ENCODE measurements at regions not wholly inside any gene's neighbourhood (a gene's known extent, or its start where the extent isn't known, plus 50 kb on each side); places are given as distances from the start of the nearest gene placed in this dataset.

DNA sequence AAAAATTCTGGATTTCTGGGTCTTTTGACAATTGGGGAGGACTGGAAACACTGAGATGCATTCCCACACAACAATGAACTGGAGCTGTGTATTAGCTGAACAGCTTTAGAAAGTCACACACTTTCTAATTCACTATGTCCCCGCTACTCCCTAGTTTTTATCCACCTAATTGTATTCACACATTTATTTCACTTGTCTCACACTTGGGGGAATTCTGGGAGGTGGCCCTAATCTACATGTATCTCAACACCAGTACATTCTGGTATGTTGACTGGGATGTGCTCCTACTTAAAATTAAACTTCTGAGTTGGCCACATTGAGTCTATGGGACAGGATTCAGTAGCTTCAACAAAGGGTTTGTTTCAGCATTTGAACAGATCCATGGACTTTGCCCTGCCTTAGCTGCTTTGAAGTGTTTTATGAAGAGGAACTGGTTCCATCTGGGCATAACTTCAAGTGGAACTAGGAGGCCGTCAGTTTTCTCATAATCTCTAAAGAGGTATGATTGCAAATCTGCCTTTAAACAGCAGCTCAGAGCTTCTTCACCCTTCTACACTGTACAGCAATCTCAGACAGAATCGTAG is 106.5 kb upstream of the CMC1 start:
- Histone ChIP-seq H3K36me3 (no peaks in the 10 kb centered on the region), H3K4me3 (no peak overlapping the region), H2AFZ (replicated peaks) (no peak overlapping the region), H3K9ac (no peak overlapping the region), H3K9me3 (ENCODE audit: low read depth) (no peaks in the 10 kb centered on the region), H3K27ac (no peak overlapping the region), H3K4me1 (peaks cover 3% of the 10 kb centered on the region), H4K20me1 (ENCODE audit: low read depth) (no peaks in the 10 kb centered on the region), H3K4me2 (no peak overlapping the region), H3K27me3 (no peaks in the 10 kb centered on the region), H3F3A (ENCODE audit: low read depth) (no peaks in the 10 kb centered on the region), H3K79me2 (ENCODE audit: low read depth) (no peaks in the 10 kb centered on the region)
- H3K4me1 Mint-ChIP-seq, result peaks cover 6% of the 10 kb centered on the region
- no peaks in the 10 kb centered on the region for H3K9me3 Mint-ChIP-seq
- H3K27me3 Mint-ChIP-seq (ENCODE audit: insufficient read depth, low read depth), result peaks cover 5% of the 10 kb centered on the region
- TF ChIP-seq EZH2 (IDR thresholded peaks at IDR 0.05), result no peak
- no peak for TF ChIP-seq EZH2phosphoT487 (IDR thresholded peaks at IDR 0.05)
- TF ChIP-seq, protein P1, sequence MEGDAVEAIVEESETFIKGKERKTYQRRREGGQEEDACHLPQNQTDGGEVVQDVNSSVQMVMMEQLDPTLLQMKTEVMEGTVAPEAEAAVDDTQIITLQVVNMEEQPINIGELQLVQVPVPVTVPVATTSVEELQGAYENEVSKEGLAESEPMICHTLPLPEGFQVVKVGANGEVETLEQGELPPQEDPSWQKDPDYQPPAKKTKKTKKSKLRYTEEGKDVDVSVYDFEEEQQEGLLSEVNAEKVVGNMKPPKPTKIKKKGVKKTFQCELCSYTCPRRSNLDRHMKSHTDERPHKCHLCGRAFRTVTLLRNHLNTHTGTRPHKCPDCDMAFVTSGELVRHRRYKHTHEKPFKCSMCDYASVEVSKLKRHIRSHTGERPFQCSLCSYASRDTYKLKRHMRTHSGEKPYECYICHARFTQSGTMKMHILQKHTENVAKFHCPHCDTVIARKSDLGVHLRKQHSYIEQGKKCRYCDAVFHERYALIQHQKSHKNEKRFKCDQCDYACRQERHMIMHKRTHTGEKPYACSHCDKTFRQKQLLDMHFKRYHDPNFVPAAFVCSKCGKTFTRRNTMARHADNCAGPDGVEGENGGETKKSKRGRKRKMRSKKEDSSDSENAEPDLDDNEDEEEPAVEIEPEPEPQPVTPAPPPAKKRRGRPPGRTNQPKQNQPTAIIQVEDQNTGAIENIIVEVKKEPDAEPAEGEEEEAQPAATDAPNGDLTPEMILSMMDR (IDR thresholded peaks at IDR 0.05), result no peak
- H3K4me3 Mint-ChIP-seq, result no peak overlapping the region
- no peak for DNase-seq (ENCODE audit: low spot score)
- no peak overlapping the region for H3K27ac Mint-ChIP-seq
- no peaks in the 10 kb centered on the region for H3K36me3 Mint-ChIP-seq

DNA sequence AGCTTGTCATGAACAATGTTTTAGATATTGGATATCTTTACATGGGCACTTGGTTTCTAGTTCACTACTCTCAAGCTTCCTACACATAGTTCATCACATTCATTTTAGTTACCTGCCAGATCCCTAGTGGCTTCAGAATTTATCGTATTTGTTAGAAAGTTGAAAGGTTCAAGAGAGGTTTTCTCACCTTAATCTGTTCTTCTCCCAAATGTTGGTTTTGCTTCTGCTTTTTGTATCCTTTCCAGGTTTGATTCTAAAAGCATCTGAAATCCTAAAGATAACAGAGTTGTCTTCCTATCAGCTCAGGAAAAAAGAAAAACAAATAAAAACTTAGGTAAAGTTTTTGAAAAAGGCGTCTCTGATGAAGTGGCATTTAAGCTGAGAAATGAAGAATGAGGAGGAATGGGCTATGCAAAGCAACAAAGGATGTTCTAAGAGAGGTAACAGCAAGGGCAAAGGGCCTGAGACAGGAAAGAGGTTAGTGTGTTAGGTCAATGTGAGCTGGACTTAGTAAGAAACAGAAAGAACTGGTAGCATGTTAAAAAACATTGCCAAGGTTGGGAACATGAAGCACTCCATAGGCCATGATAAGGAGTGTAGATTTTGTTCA is 104.7 kb upstream of the CMC1 start:
- peaks cover 5% of the 10 kb centered on the region for H3K27me3 Mint-ChIP-seq (ENCODE audit: insufficient read depth, low read depth)
- Histone ChIP-seq H3K4me2 (no peak overlapping the region), H3K4me1 (no peaks in the 10 kb centered on the region), H3K4me3 (no peak overlapping the region), H3K9me3 (ENCODE audit: low read depth) (no peaks in the 10 kb centered on the region), H3K27me3 (no peaks in the 10 kb centered on the region), H3K79me2 (ENCODE audit: low read depth) (no peaks in the 10 kb centered on the region), H3K36me3 (no peaks in the 10 kb centered on the region), H4K20me1 (ENCODE audit: low read depth) (no peaks in the 10 kb centered on the region), H3K9ac (no peak overlapping the region), H3F3A (ENCODE audit: low read depth) (no peaks in the 10 kb centered on the region), H2AFZ (replicated peaks) (no peak overlapping the region), H3K27ac (no peak overlapping the region)
- no peak for DNase-seq (ENCODE audit: low spot score)
- no peak overlapping the region for H3K27ac Mint-ChIP-seq
- H3K4me1 Mint-ChIP-seq, result peaks cover 6% of the 10 kb centered on the region
- no peaks in the 10 kb centered on the region for H3K36me3 Mint-ChIP-seq
- H3K9me3 Mint-ChIP-seq, result no peaks in the 10 kb centered on the region
- H3K4me3 Mint-ChIP-seq, result no peak overlapping the region
- TF ChIP-seq, protein P1 (IDR thresholded peaks at IDR 0.05), result no peak
- TF ChIP-seq EZH2 (IDR thresholded peaks at IDR 0.05) (no peak), EZH2phosphoT487 (IDR thresholded peaks at IDR 0.05) (no peak)

DNA sequence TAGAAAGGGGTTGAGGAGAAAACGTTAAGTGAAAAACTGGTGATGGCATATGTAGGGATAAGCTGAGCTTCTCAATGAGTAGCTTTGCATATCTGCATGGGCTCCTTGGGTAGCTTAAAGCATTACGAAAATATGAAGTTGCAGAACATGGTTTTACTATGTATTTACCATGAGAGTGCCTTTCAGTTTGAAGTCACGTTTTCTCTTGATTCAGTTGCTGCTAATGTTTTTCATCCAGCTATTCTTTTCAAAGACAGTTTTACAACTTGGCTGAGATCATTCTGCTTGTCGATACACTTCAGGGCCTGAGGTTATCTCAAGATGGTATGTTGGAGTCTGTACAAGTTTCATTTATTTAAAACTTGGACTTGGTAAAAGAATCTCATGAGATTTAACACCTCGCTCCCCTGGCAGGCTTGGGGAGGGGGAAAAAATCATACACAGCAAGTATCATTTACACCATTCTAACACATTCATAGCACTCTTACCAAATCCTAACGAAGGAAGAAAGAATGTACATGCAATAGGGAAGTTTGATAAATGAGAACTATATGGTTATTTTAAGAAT is 103.3 kb upstream of the CMC1 start:
- H3K9me3 Mint-ChIP-seq, result no peaks in the 10 kb centered on the region
- Histone ChIP-seq H2AFZ (replicated peaks) (no peak overlapping the region), H3K9me3 (ENCODE audit: low read depth) (no peaks in the 10 kb centered on the region), H3K9ac (no peak overlapping the region), H3F3A (ENCODE audit: low read depth) (no peaks in the 10 kb centered on the region), H4K20me1 (ENCODE audit: low read depth) (no peaks in the 10 kb centered on the region), H3K36me3 (no peaks in the 10 kb centered on the region), H3K4me1 (no peaks in the 10 kb centered on the region), H3K27ac (no peak overlapping the region), H3K27me3 (no peaks in the 10 kb centered on the region), H3K4me2 (no peak overlapping the region), H3K79me2 (ENCODE audit: low read depth) (no peaks in the 10 kb centered on the region), H3K4me3 (no peak overlapping the region)
- H3K27me3 Mint-ChIP-seq (ENCODE audit: insufficient read depth, low read depth), result peaks cover 5% of the 10 kb centered on the region
- no peak for TF ChIP-seq EZH2phosphoT487 (IDR thresholded peaks at IDR 0.05)
- TF ChIP-seq EZH2 (IDR thresholded peaks at IDR 0.05), result no peak
- TF ChIP-seq, protein P1 (IDR thresholded peaks at IDR 0.05), result no peak
- DNase-seq (ENCODE audit: low spot score), result no peak
- peaks cover 2% of the 10 kb centered on the region for H3K4me1 Mint-ChIP-seq
- H3K4me3 Mint-ChIP-seq, result no peak overlapping the region
- no peak overlapping the region for H3K27ac Mint-ChIP-seq
- no peaks in the 10 kb centered on the region for H3K36me3 Mint-ChIP-seq
